CD8-positive, alpha-beta memory T cell (primary cell): ENCODE measurements at regions not wholly inside any gene's neighbourhood (a gene's known extent, or its start where the extent isn't known, plus 50 kb on each side); places are given as distances from the start of the nearest gene placed in this dataset.

Source experiments
- CTCF ChIA-PET: fragments of 350-600 bp; sonication (Branson Sonifier 250); formaldehyde crosslinking; loops from one replicate; lab custom pipeline; 2021; ENCODE audit warnings: antibody characterized with exemption; lab: Charles Lee
- POLR2A ChIA-PET: fragments of 350-600 bp; sonication (Branson Sonifier 250); formaldehyde crosslinking; loops from one replicate; lab custom pipeline; 2021; ENCODE audit warnings: antibody characterized with exemption; lab: Charles Lee
- DNase-seq, 5 donors: peaks; one replicate each; pipeline versions ENCODE4 v3.0.0 to v3.0.0-alpha.2; 2020 to 2022; ENCODE audit warnings: mixed read lengths in 1 of 5
- H3K27ac ChIP-seq: one replicate; pipeline ENCODE4 v1.7.0; 2013; ENCODE audit warnings: low read depth, mild to moderate bottlenecking, low read length, moderate library complexity
- H3K27me3 ChIP-seq: 2 replicates; pipeline ENCODE4 v1.7.0; 2013; ENCODE audit warnings: low read length, mild to moderate bottlenecking; ENCODE audit not compliant: insufficient read depth, poor library complexity, severe bottlenecking
- H3K36me3 ChIP-seq: 2 replicates; pipeline ENCODE4 v1.7.0; 2013; ENCODE audit warnings: mild to moderate bottlenecking, low read length, moderate library complexity; ENCODE audit not compliant: insufficient read depth
- H3K4me1 ChIP-seq: 2 replicates; pipeline ENCODE4 v1.7.0; 2013; ENCODE audit warnings: mild to moderate bottlenecking, low read length, moderate library complexity; ENCODE audit not compliant: insufficient read depth
- H3K4me3 ChIP-seq: 2 replicates; pipeline ENCODE4 v1.7.0; 2013; ENCODE audit warnings: mild to moderate bottlenecking, low read length
- H3K9me3 ChIP-seq: 2 replicates; pipeline ENCODE4 v1.7.0; 2013; ENCODE audit warnings: mild to moderate bottlenecking, low read length
- H3K27ac Mint-ChIP-seq, 8 donors: one replicate each; pipeline ENCODE4 v1.8.0; 2020 to 2021; ENCODE audit warnings: mixed read lengths in 8 of 8, mild to moderate bottlenecking in 6 of 8, inconsistent platforms in 3 of 8, moderate library complexity in 3 of 8
- H3K27me3 Mint-ChIP-seq, 2 donors: one replicate each; pipeline ENCODE4 v1.8.0; 2020 to 2021; ENCODE audit warnings: mixed read lengths in 2 of 2, mild to moderate bottlenecking in 1 of 2, moderate library complexity in 1 of 2
- H3K36me3 Mint-ChIP-seq, 3 donors: one replicate each; pipeline ENCODE4 v1.8.0; 2020 to 2021; ENCODE audit warnings: mixed read lengths in 3 of 3, inconsistent platforms in 1 of 3, mild to moderate bottlenecking in 1 of 3
- H3K4me1 Mint-ChIP-seq, 3 donors: one replicate each; pipeline ENCODE4 v1.8.0; 2020 to 2021; ENCODE audit warnings: mixed read lengths in 3 of 3, inconsistent platforms in 1 of 3, mild to moderate bottlenecking in 1 of 3
- H3K4me3 Mint-ChIP-seq, 7 donors: one replicate each; pipeline ENCODE4 v1.8.0; 2020 to 2021; ENCODE audit warnings: mixed read lengths in 7 of 7, mild to moderate bottlenecking in 6 of 7, moderate library complexity in 4 of 7, inconsistent platforms in 2 of 7
- H3K9me3 Mint-ChIP-seq, 5 donors: one replicate each; pipeline ENCODE4 v1.8.0; 2020 to 2022; ENCODE audit warnings: mixed read lengths in 5 of 5, mild to moderate bottlenecking in 3 of 5, moderate library complexity in 2 of 5, inconsistent platforms in 1 of 5

DNA sequence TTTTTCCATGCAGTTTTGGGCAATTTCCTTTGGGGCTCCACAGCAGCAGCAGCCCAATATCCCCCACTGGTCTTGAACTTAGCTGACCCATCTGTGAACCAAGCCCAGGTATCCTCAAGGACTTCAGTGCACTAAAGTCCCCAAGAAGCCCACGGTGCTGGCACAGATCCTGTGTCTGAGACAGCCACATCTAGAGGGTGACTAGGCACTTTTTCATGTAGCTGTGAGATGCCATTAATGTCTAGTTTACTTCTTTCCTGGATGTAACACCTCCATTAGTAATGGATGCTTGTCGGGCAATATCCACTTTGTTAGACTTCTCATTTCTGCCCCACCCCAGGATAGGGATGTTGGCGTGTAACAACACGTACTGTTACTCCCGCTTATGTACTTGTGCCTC is 117.9 kb downstream of the GPCPD1 start:
- H3K4me1 Mint-ChIP-seq: peaks cover 6 to 7% (median 6%) of the 10 kb centered on the region in 3 donors
- no peak overlapping the region for H3K4me3 ChIP-seq
- no peak overlapping the region for H3K27ac Mint-ChIP-seq
- ChIA-PET POLR2A (no interaction called here), CTCF (no interaction called here)
- peaks cover 0 to 1% (median 0%) of the 10 kb centered on the region in 3 donors for H3K36me3 Mint-ChIP-seq
- H3K9me3 Mint-ChIP-seq: no peaks in the 10 kb centered on the region
- no peak for DNase-seq
- H3K9me3 ChIP-seq: no peaks in the 10 kb centered on the region
- no peak overlapping the region for H3K4me3 Mint-ChIP-seq
- no peak overlapping the region for H3K27ac ChIP-seq
- peaks cover 2 to 21% of the 10 kb centered on the region in 2 donors for H3K27me3 Mint-ChIP-seq
- H3K4me1 ChIP-seq: no peaks in the 10 kb centered on the region
- H3K36me3 ChIP-seq: no peaks in the 10 kb centered on the region
- no peaks in the 10 kb centered on the region for H3K27me3 ChIP-seq

DNA sequence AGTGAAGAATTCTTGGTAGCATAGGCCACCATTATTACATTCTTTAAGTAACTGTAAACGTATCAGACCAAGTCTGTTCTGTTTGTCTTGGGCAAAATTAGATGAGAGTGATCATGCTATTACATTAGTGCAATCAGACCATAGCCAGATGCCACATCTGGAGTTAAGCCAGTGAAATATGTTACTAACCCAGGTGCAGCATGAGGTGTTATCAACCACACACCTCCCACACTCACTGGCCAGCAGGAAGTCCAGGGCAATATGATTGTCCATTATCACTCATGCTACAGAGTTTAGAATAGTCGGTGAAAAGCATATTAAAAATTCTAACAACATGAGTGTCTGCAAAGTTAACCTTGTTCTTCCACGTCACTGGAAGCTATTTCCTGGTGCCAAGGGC is 119.4 kb downstream of the GPCPD1 start:
- Mint-ChIP-seq H3K36me3 (peaks cover 0 to 1% (median 0%) of the 10 kb centered on the region in 3 donors), H3K27me3 (peaks cover 5 to 32% of the 10 kb centered on the region in 2 donors), H3K4me3 (no peak overlapping the region), H3K4me1 (peaks cover 11 to 13% (median 12%) of the 10 kb centered on the region in 3 donors), H3K9me3 (no peaks in the 10 kb centered on the region), H3K27ac (no peak overlapping the region)
- no peaks in the 10 kb centered on the region for H3K36me3 ChIP-seq
- ChIA-PET POLR2A (no interaction called here), CTCF (no interaction called here)
- no peaks in the 10 kb centered on the region for H3K9me3 ChIP-seq
- H3K27me3 ChIP-seq: no peaks in the 10 kb centered on the region
- no peak for DNase-seq
- H3K27ac ChIP-seq: no peak overlapping the region
- no peaks in the 10 kb centered on the region for H3K4me1 ChIP-seq
- H3K4me3 ChIP-seq: no peak overlapping the region

DNA sequence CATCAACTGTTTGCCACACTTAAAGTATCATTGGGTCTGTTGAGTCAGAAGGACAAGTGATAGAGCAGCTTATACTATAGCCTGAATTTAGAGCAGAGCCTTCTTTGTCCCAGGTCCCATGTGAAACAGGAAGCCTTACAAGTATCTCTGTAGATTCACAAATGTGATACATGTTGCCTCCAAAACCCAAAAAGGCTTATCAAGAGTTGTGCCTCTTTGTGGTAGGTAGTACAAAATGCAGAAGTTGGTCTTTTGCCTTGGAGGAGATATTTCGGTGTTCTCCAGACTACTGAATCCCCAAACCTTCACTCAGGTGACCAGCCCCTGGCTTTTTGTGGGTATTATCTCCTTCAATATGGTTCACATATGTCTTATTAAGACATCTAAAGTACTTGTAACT is 121.2 kb downstream of the GPCPD1 start:
- Mint-ChIP-seq H3K27me3 (peaks cover 10 to 37% of the 10 kb centered on the region in 2 donors), H3K27ac (no peak overlapping the region), H3K36me3 (no peaks in the 10 kb centered on the region), H3K4me1 (peaks cover 16 to 19% (median 17%) of the 10 kb centered on the region in 3 donors), H3K9me3 (no peaks in the 10 kb centered on the region), H3K4me3 (no peak overlapping the region)
- H3K4me3 ChIP-seq: no peak overlapping the region
- no peaks in the 10 kb centered on the region for H3K27me3 ChIP-seq
- H3K4me1 ChIP-seq: no peaks in the 10 kb centered on the region
- CTCF ChIA-PET: no interaction called here
- no peak overlapping the region for H3K27ac ChIP-seq
- POLR2A ChIA-PET: no interaction called here
- no peaks in the 10 kb centered on the region for H3K9me3 ChIP-seq
- no peak for DNase-seq
- H3K36me3 ChIP-seq: no peaks in the 10 kb centered on the region

DNA sequence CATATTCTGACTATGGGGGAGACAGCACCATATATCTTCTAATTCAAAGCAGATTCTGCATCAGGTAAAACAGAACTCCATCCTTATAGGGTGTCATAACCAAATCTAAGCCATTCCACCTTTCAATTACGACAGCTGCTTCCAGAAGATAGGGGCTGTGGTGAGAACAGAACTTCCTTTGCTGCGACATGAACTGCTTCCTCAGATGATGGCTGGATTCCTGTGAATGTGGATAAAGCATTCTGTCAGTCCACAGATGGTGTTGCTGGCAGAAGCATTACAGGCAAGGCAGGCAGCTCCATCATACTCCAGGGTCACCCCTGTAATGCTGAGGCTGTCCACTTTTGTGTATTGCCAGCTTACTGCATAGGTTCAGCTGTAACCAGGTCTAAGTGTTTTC is 122.0 kb downstream of the GPCPD1 start:
- no peaks in the 10 kb centered on the region for H3K4me1 ChIP-seq
- H3K4me1 Mint-ChIP-seq: peaks cover 16 to 19% (median 17%) of the 10 kb centered on the region in 3 donors
- CTCF ChIA-PET: no interaction called here
- H3K27ac Mint-ChIP-seq: no peak overlapping the region
- no peaks in the 10 kb centered on the region for H3K9me3 ChIP-seq
- no peaks in the 10 kb centered on the region for H3K27me3 ChIP-seq
- DNase-seq: no peak
- no peaks in the 10 kb centered on the region for H3K36me3 ChIP-seq
- H3K9me3 Mint-ChIP-seq: no peaks in the 10 kb centered on the region
- no peak overlapping the region for H3K4me3 ChIP-seq
- peaks cover 11 to 37% of the 10 kb centered on the region in 2 donors for H3K27me3 Mint-ChIP-seq
- no peak overlapping the region for H3K4me3 Mint-ChIP-seq
- no peaks in the 10 kb centered on the region for H3K36me3 Mint-ChIP-seq
- H3K27ac ChIP-seq: no peak overlapping the region
- POLR2A ChIA-PET: no interaction called here

DNA sequence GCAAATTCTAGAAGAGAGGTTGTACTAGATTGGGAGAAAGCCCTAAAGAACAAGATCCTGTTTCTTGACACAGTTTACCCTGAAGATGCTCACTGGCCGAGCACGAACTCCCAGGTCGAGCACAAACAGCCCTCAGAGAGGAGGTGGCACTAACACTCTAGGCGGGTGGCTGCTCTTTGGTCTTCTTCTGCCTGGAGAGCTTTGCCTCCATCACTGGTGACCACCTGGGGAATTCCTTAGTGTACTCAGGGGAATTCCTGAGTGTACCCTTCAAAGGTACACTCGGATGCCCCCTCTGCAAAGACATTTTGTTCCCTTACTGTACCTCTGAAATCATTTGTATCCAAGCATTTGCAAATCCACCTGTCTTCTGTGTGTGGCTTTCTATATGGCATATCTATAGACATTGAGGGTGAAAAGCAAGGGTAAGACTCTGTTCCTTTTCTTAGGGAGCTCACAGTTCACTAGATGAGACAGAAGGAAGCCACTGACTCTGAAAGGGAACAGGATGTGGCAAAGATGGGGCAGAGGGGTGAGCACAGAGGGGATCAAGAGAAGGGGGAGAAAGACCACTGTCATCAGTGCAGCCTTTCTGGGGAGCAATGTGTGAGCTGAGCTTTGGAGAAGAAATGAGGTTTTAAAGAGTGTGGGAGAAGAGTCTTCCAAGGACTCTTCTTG is 124.3 kb downstream of the GPCPD1 start:
- Mint-ChIP-seq H3K9me3 (no peaks in the 10 kb centered on the region), H3K27me3 (peaks cover 11 to 27% of the 10 kb centered on the region in 2 donors), H3K36me3 (no peaks in the 10 kb centered on the region), H3K27ac (peak overlapping the region in 1 of 8 donors; percentile 28), H3K4me1 (peaks cover 16 to 19% (median 17%) of the 10 kb centered on the region in 3 donors), H3K4me3 (peak overlapping the region in 1 of 7 donors; percentile 5)
- ChIA-PET POLR2A (no interaction called here), CTCF (no interaction called here)
- Histone ChIP-seq H3K9me3 (no peaks in the 10 kb centered on the region), H3K4me1 (no peaks in the 10 kb centered on the region), H3K4me3 (no peak overlapping the region), H3K27me3 (no peaks in the 10 kb centered on the region), H3K27ac (no peak overlapping the region), H3K36me3 (no peaks in the 10 kb centered on the region)
- DNase-seq: no peak

DNA sequence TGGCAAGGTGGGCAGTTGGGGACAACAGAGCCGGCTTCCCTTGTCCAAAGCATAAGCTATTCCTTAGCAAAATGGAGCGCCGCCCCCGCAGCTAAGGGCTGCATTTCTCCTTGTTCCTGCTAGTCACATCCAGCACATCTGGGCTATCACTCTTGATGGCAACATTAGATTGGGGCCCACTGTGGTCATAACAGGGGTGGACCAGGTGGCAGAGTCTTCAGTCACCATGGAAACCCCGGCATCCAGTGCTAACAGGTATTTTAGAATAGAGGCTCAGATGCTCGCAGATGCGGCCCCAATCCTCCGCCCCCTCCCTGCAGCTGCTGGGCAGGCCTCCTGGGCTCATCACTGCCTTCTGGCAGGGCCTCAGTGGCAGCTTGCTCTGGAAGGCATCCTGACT is 125.9 kb downstream of the GPCPD1 start:
- Histone ChIP-seq H3K36me3 (no peaks in the 10 kb centered on the region), H3K9me3 (no peaks in the 10 kb centered on the region), H3K27me3 (no peaks in the 10 kb centered on the region), H3K4me3 (no peak overlapping the region), H3K4me1 (no peaks in the 10 kb centered on the region), H3K27ac (no peak overlapping the region)
- DNase-seq: no peak
- H3K9me3 Mint-ChIP-seq: no peaks in the 10 kb centered on the region
- ChIA-PET POLR2A (no interaction called here), CTCF (no interaction called here)
- peaks cover 9 to 13% (median 10%) of the 10 kb centered on the region in 3 donors for H3K4me1 Mint-ChIP-seq
- H3K27ac Mint-ChIP-seq: no peak overlapping the region
- peaks cover 11 to 27% of the 10 kb centered on the region in 2 donors for H3K27me3 Mint-ChIP-seq
- H3K4me3 Mint-ChIP-seq: peak overlapping the region in 1 of 7 donors; percentile 73
- no peaks in the 10 kb centered on the region for H3K36me3 Mint-ChIP-seq

DNA sequence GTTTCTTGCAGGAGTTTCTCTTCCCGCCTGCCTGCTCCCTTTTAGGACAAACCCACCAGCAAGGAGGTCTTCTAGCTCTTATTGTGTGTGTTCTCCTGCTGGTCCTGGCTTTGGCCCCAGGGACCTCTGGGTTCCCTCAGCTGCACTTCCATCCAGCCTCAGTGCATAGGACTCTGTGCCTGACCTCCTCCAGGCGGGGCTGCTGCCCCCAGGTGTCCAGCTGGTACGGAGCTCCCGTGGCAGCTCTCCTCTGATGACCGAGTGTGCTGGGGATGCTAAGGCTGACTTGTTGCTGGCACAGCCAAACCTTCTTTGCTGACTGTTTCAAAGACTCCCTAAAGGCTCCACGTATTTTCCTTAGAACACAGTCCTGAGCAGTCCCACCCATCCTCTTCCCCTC is 126.5 kb downstream of the GPCPD1 start:
- H3K27ac Mint-ChIP-seq: no peak overlapping the region
- H3K4me3 Mint-ChIP-seq: no peak overlapping the region
- H3K36me3 Mint-ChIP-seq: no peaks in the 10 kb centered on the region
- H3K27ac ChIP-seq: no peak overlapping the region
- H3K4me1 ChIP-seq: no peaks in the 10 kb centered on the region
- DNase-seq: no peak
- POLR2A ChIA-PET: no interaction called here
- H3K36me3 ChIP-seq: no peaks in the 10 kb centered on the region
- no peaks in the 10 kb centered on the region for H3K9me3 Mint-ChIP-seq
- H3K27me3 ChIP-seq: no peaks in the 10 kb centered on the region
- no peak overlapping the region for H3K4me3 ChIP-seq
- H3K27me3 Mint-ChIP-seq: peaks cover 11 to 27% of the 10 kb centered on the region in 2 donors
- CTCF ChIA-PET: no interaction called here
- no peaks in the 10 kb centered on the region for H3K9me3 ChIP-seq
- H3K4me1 Mint-ChIP-seq: peaks cover 9 to 13% (median 10%) of the 10 kb centered on the region in 3 donors

DNA sequence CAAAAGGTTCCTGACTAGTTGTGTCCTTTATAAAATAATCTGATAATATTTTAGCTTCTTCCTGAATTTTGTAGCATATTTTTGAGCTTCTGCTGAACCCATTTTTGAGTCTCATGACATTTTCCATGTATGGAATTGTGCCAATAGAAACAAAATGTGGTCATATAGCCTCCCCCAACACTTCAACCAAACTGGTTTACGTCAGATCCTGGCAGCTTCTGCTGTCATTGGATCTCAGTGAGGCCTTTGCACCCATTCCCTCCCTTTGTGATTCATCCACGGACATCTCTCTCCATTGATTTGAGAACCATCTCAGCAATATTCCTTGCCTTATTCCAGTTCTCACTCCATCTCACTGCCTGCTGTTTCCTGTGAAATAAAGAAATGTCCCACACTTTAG is 128.0 kb downstream of the GPCPD1 start:
- Histone ChIP-seq H3K4me3 (no peak overlapping the region), H3K9me3 (no peaks in the 10 kb centered on the region), H3K27ac (no peak overlapping the region), H3K36me3 (no peaks in the 10 kb centered on the region), H3K4me1 (no peaks in the 10 kb centered on the region), H3K27me3 (no peaks in the 10 kb centered on the region)
- DNase-seq: no peak
- peaks cover 9 to 20% of the 10 kb centered on the region in 2 donors for H3K27me3 Mint-ChIP-seq
- no peaks in the 10 kb centered on the region for H3K9me3 Mint-ChIP-seq
- no peaks in the 10 kb centered on the region for H3K36me3 Mint-ChIP-seq
- peaks cover 9 to 13% (median 10%) of the 10 kb centered on the region in 3 donors for H3K4me1 Mint-ChIP-seq
- ChIA-PET POLR2A (interaction anchor here (0.6 kb wide), 1 partner anchor 180 kb away, joined by 8 read pairs; no protein-coding TSS in a partner anchor), CTCF (no interaction called here)
- no peak overlapping the region for H3K27ac Mint-ChIP-seq
- H3K4me3 Mint-ChIP-seq: no peak overlapping the region
